Astrocyte of the spinal cord (primary cell): ENCODE measurements at regions not wholly inside any gene's neighbourhood (a gene's known extent, or its start where the extent isn't known, plus 50 kb on each side); places are given as distances from the start of the nearest gene placed in this dataset.

Source experiments
- DNase-seq: peaks from one replicate; pipeline ENCODE4 v3.0.0; 2011; ENCODE audit warnings: low read depth, low spot score
- H3K4me3 ChIP-seq: 2 replicates; pipeline ENCODE4 v1.5.1; 2011; ENCODE audit warnings: low read depth, mild to moderate bottlenecking, low read length, moderate library complexity
- CTCF ChIP-seq: IDR thresholded peaks from 2 replicates; pipeline ENCODE4 v1.5.1; 2012; ENCODE audit warnings: low read depth, mild to moderate bottlenecking, low read length, inconsistent platforms
- in situ Hi-C: cut with HindIII; loops from 2 replicates; pipeline ENCODE4 v1.10.0; 2017; ENCODE audit warnings: low sequenced_read_pairs

- in situ Hi-C loops, result no loop called here
- TF ChIP-seq CTCF, result no peak
- no peak for DNase-seq
- no peak overlapping the region for H3K4me3 ChIP-seq
Measured at GRCh38 chr17:15027853-15028252, 237.3 kb downstream of the PMP22 start.

- DNase-seq, result no peak
- no peak overlapping the region for H3K4me3 ChIP-seq
- in situ Hi-C loops, result no loop called here
- no peak for TF ChIP-seq CTCF
Measured at GRCh38 chr17:15026088-15026487, 239.0 kb downstream of the PMP22 start.

- H3K4me3 ChIP-seq, result no peak overlapping the region
- DNase-seq, result no peak
- in situ Hi-C loops, result no loop called here
- TF ChIP-seq CTCF, result no peak
Measured at GRCh38 chr17:15023589-15024336, 241.4 kb downstream of the PMP22 start.

- TF ChIP-seq CTCF, result no peak
- in situ Hi-C loops, result no loop called here
Measured at GRCh38 chr17:15019158-15019557, 246.0 kb downstream of the PMP22 start.

GRCh38 chr17:15012351-15012980, 252.7 kb downstream of the PMP22 start:
- no peak for TF ChIP-seq CTCF
- in situ Hi-C loops, result no loop called here
- no peak overlapping the region for H3K4me3 ChIP-seq
- no peak for DNase-seq

More at GRCh38 chr17:15019158-15019557, 246.0 kb downstream of the PMP22 start:
- no peak for DNase-seq
- no peak overlapping the region for H3K4me3 ChIP-seq

- H3K4me3 ChIP-seq, result no peak overlapping the region
- DNase-seq, result no peak
- in situ Hi-C loops, result no loop called here
- no peak for TF ChIP-seq CTCF
Measured at GRCh38 chr17:15009087-15009486, 256.0 kb downstream of the PMP22 start.
